ENCODE measurements at regions not wholly inside any gene's neighbourhood (a gene's known extent, or its start where the extent isn't known, plus 50 kb on each side); places are given as distances from the start of the nearest gene placed in this dataset.

DNA sequence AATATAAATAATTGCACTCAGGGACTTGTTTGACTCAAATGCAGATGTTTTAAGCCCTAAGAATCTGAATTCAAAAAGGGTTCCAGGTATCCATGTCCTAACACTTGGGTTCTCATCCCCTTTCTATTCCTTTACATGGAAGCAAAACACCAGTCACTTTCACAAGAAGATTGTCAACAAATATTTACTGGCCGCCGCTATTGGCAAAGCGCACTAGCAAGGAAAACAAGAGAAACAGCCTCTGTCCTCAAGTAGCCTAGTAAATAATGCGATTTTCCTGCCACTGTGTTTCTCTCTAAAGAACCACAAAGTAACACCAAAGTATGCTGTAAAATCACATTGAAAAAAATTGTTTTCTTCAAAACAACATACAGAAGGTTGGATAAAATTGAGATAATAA lies 66.7 kb upstream of the EZH2 start:
- Histone ChIP-seq H3K4me2 (replicated peaks; ENCODE audit: extremely low read depth, low read length, poor library complexity, severe bottlenecking) (no peak overlapping the region), H2AFZ (ENCODE audit: insufficient read depth, low read depth, low read length, poor library complexity, severe bottlenecking) (no peak overlapping the region), H3K79me2 (ENCODE audit: insufficient read depth, low read length) (no peaks in the 10 kb centered on the region), H3K27me3 (ENCODE audit: control insufficient read depth in 2 of 2, insufficient read depth in 2 of 2, low read length in 2 of 2) (no peaks in the 10 kb centered on the region), H3K27ac (ENCODE audit: low read depth in 1 of 2, low read length in 2 of 2) (no peak overlapping the region), H3K4me1 (ENCODE audit: control insufficient read depth in 1 of 2, insufficient read depth in 2 of 2, low read length in 2 of 2) (no peaks in the 10 kb centered on the region), H3K9me3 (replicated peaks in 1 of 2; ENCODE audit: control insufficient read depth in 1 of 2, insufficient read depth in 1 of 2, low read length in 2 of 2) (no peaks in the 10 kb centered on the region), H3K4me3 (replicated peaks in 1 of 3; ENCODE audit: low read depth in 2 of 3, low read length in 3 of 3) (no peak overlapping the region), H3K36me3 (replicated peaks in 1 of 2; ENCODE audit: control insufficient read depth in 1 of 2, insufficient read depth in 2 of 2, low read length in 2 of 2) (no peaks in the 10 kb centered on the region), H4K20me1 (ENCODE audit: insufficient read depth, low read length) (no peaks in the 10 kb centered on the region), H3K9ac (ENCODE audit: insufficient read depth, low read length, poor library complexity, severe bottlenecking) (no peak overlapping the region)
- TF ChIP-seq, protein P1, sequence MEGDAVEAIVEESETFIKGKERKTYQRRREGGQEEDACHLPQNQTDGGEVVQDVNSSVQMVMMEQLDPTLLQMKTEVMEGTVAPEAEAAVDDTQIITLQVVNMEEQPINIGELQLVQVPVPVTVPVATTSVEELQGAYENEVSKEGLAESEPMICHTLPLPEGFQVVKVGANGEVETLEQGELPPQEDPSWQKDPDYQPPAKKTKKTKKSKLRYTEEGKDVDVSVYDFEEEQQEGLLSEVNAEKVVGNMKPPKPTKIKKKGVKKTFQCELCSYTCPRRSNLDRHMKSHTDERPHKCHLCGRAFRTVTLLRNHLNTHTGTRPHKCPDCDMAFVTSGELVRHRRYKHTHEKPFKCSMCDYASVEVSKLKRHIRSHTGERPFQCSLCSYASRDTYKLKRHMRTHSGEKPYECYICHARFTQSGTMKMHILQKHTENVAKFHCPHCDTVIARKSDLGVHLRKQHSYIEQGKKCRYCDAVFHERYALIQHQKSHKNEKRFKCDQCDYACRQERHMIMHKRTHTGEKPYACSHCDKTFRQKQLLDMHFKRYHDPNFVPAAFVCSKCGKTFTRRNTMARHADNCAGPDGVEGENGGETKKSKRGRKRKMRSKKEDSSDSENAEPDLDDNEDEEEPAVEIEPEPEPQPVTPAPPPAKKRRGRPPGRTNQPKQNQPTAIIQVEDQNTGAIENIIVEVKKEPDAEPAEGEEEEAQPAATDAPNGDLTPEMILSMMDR (IDR thresholded peaks at IDR 0.05), result no peak
- Mint-ChIP-seq H3K27me3 (ENCODE audit: low read depth in 3 of 3) (peaks cover 0 to 3% (median 0%) of the 10 kb centered on the region in 3 donors), H3K4me1 (no peaks in the 10 kb centered on the region), H3K36me3 (no peaks in the 10 kb centered on the region), H3K4me3 (no peak overlapping the region), H3K9me3 (peaks cover 0 to 2% (median 0%) of the 10 kb centered on the region in 7 donors), H3K27ac (no peak overlapping the region)
- 100% methylated on average over 3 of the region's 4 CpGs for WGBS (ENCODE audit: insufficient coverage)
- no peak for DNase-seq
- intact Hi-C loops (cut with micrococcal nuclease), result no loop called here

DNA sequence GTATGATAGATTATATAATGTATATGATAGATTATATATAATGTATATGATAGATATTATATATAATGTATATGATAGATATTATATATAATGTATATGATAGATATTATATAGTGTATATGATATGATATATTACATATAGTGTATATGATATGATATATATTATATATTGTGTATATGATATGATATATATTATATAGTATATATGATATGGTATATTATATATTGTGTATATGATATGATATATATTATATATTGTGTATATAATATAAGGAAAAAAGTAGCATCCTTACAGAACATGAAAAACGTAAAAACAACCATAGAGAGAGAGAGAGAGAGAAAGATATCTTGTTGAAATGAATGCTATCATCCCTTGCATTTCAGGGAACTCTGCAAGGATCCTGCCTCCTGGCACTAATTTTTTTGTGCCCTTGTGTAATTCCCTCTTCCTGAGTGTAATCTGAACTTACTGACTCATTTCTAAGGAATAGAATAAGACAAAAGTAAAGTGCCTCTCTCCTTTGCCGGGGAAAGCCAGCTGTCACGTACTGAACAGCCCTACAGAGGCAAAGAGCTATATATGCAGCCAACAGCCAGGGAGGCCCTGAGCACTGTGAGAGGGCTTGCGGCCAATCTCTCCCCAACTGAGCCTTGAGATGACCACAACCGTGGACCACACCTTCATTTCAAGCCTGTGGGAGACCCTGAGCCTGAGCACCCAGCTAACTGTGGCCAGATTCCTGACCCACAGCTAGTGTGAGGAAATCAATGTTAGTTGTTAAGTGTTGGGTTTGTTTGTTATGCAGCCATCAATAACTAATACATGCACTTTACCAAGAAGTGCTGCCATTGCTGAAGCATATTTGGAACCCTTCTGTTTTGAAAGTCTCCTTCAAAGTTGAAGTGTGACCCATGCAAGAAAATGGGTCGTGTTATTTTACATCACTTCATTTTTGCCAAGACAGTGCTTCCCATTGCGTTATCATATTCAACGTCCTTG lies 61.1 kb upstream of the EZH2 start:
- Mint-ChIP-seq H3K4me3 (no peak overlapping the region), H3K4me1 (peaks cover 9% of the 10 kb centered on the region), H3K27me3 (ENCODE audit: low read depth in 3 of 3) (peaks cover 0 to 2% (median 1%) of the 10 kb centered on the region in 3 donors), H3K36me3 (no peaks in the 10 kb centered on the region), H3K27ac (no peak overlapping the region), H3K9me3 (peaks cover 0 to 2% (median 0%) of the 10 kb centered on the region in 7 donors)
- intact Hi-C loops (cut with micrococcal nuclease), result loop anchor here in 1 of 2 donors (5.0 kb wide), 1 partner anchor 63 kb away; the partner anchor contains the start of gene EZH2
- no peaks in the 10 kb centered on the region for H4K20me1 ChIP-seq (ENCODE audit: insufficient read depth, low read length)
- H3K4me1 ChIP-seq (ENCODE audit: control insufficient read depth in 1 of 2, insufficient read depth in 2 of 2, low read length in 2 of 2), result peaks cover 8 to 14% of the 10 kb centered on the region in 2 donors
- H3K79me2 ChIP-seq (ENCODE audit: insufficient read depth, low read length), result no peaks in the 10 kb centered on the region
- no peak overlapping the region for H3K4me2 ChIP-seq (replicated peaks; ENCODE audit: extremely low read depth, low read length, poor library complexity, severe bottlenecking)
- H3K27me3 ChIP-seq (ENCODE audit: control insufficient read depth in 2 of 2, insufficient read depth in 2 of 2, low read length in 2 of 2), result no peaks in the 10 kb centered on the region
- no peaks in the 10 kb centered on the region for H3K9me3 ChIP-seq (replicated peaks in 1 of 2; ENCODE audit: control insufficient read depth in 1 of 2, insufficient read depth in 1 of 2, low read length in 2 of 2)
- H3K9ac ChIP-seq (ENCODE audit: insufficient read depth, low read length, poor library complexity, severe bottlenecking), result no peak overlapping the region
- H3K36me3 ChIP-seq (replicated peaks in 1 of 2; ENCODE audit: control insufficient read depth in 1 of 2, insufficient read depth in 2 of 2, low read length in 2 of 2), result no peaks in the 10 kb centered on the region
- no peak overlapping the region for H3K27ac ChIP-seq (ENCODE audit: low read depth in 1 of 2, low read length in 2 of 2)
- WGBS (ENCODE audit: insufficient coverage), result 92% methylated on average over 6 of the region's 8 CpGs
- TF ChIP-seq, protein P1 (IDR thresholded peaks at IDR 0.05), result no peak
- no peak for DNase-seq
- H3K4me3 ChIP-seq (replicated peaks in 1 of 3; ENCODE audit: low read depth in 2 of 3, low read length in 3 of 3), result no peak overlapping the region
- H2AFZ ChIP-seq (ENCODE audit: insufficient read depth, low read depth, low read length, poor library complexity, severe bottlenecking), result no peak overlapping the region
